Parathyroid adenoma (tissue), 2 donors: ENCODE measurements at regions not wholly inside any gene's neighbourhood (a gene's known extent, or its start where the extent isn't known, plus 50 kb on each side); places are given as distances from the start of the nearest gene placed in this dataset.

Experiments used
- H2AFZ ChIP-seq: fragments of 300-600 bp; sonication (generic); one replicate; pipeline ENCODE4 v1.7.0; 2017; ENCODE audit warnings: antibody characterized with exemption, mild to moderate bottlenecking
- H3K27ac ChIP-seq: fragments of 300-600 bp; sonication (generic); one replicate; pipeline ENCODE4 v1.7.0; 2017
- H3K27me3 ChIP-seq: fragments of 300-600 bp; sonication (generic); one replicate; pipeline ENCODE4 v1.7.0; 2017; ENCODE audit warnings: low read length; ENCODE audit not compliant: control insufficient read depth, insufficient read depth
- H3K36me3 ChIP-seq: fragments of 300-600 bp; sonication (generic); one replicate; pipeline ENCODE4 v1.7.0; 2017; ENCODE audit warnings: low read length; ENCODE audit not compliant: control insufficient read depth, insufficient read depth
- H3K4me1 ChIP-seq: fragments of 300-600 bp; sonication (generic); one replicate; pipeline ENCODE4 v1.7.0; 2017; ENCODE audit warnings: control low read depth
- H3K4me2 ChIP-seq: fragments of 300-600 bp; sonication (generic); one replicate; pipeline ENCODE4 v1.7.0; 2017; ENCODE audit warnings: low read length
- H3K4me3 ChIP-seq: fragments of 300-600 bp; sonication (generic); one replicate; pipeline ENCODE4 v1.7.0; 2017; ENCODE audit warnings: low read depth, low read length
- H3K79me2 ChIP-seq: fragments of 300-600 bp; sonication (generic); one replicate; pipeline ENCODE4 v1.7.0; 2017; ENCODE audit warnings: control low read depth
- H3K9ac ChIP-seq: fragments of 300-600 bp; sonication (generic); one replicate; pipeline ENCODE4 v1.7.0; 2017; ENCODE audit warnings: mild to moderate bottlenecking
- H3K9me3 ChIP-seq: fragments of 300-600 bp; sonication (generic); one replicate; pipeline ENCODE4 v1.7.0; 2017; ENCODE audit warnings: low read length; ENCODE audit not compliant: control insufficient read depth
- TF ChIP-seq, protein P1 (sequence below): fragments of 300-600 bp; sonication (generic); IDR thresholded peaks from one replicate; pipeline ENCODE4 v1.7.0; 2017; ENCODE audit warnings: antibody characterized with exemption, mild to moderate bottlenecking
- donor health status: primary hyperparathyroidism.

GRCh38 chr7:12947465-12947864 is 260.0 kb downstream of the ARL4A start:
- Histone ChIP-seq H3K4me1 (no peaks in the 10 kb centered on the region), H3K27me3 (no peaks in the 10 kb centered on the region), H2AFZ (no peak overlapping the region), H3K79me2 (no peaks in the 10 kb centered on the region), H3K4me2 (no peak overlapping the region), H3K9me3 (no peaks in the 10 kb centered on the region), H3K36me3 (no peaks in the 10 kb centered on the region), H3K27ac (no peak overlapping the region), H3K9ac (no peak overlapping the region), H3K4me3 (no peak overlapping the region)
- TF ChIP-seq, protein P1, sequence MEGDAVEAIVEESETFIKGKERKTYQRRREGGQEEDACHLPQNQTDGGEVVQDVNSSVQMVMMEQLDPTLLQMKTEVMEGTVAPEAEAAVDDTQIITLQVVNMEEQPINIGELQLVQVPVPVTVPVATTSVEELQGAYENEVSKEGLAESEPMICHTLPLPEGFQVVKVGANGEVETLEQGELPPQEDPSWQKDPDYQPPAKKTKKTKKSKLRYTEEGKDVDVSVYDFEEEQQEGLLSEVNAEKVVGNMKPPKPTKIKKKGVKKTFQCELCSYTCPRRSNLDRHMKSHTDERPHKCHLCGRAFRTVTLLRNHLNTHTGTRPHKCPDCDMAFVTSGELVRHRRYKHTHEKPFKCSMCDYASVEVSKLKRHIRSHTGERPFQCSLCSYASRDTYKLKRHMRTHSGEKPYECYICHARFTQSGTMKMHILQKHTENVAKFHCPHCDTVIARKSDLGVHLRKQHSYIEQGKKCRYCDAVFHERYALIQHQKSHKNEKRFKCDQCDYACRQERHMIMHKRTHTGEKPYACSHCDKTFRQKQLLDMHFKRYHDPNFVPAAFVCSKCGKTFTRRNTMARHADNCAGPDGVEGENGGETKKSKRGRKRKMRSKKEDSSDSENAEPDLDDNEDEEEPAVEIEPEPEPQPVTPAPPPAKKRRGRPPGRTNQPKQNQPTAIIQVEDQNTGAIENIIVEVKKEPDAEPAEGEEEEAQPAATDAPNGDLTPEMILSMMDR = no peak

DNA sequence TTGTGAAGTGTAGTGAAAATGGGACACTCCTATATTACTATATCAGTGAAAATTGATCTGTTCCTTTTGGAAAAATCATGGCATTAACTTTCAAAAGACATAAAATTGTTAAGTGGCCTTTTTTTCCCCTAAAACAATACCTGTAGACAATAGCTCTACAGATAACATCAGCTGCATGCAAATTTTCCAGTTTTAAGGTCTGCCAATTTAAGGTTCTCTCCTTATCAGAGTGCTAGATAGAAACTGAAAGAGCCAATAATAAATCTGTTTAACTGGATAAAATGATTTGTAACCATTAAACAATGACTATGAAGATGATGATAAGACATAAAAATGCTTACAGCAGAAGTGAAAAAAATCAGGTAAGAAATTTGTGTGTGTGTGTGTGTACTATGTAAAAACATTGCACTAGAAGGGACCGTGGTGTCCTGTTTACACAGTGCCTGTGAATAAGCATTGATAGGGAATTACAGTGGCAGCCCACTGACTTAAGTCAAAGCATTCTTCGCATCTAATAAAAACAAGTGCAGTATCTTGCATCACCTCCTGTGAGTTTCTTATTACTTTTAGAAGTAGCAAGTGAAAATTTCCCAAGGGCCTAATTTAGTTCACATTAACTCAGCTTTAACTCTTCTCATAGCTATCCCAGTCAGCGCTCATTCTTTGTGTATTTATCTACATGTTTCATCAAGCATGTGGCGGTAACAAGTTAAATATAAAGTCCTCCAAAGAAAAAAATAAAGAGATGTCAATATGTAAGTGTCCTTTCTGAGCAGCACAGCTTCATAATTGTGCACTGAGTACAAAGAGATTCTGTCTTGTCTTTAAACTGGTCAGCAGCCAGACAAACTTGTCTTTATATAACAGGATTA is 261.9 kb downstream of the ARL4A start:
- H3K4me1 ChIP-seq = no peaks in the 10 kb centered on the region
- H3K36me3 ChIP-seq = no peaks in the 10 kb centered on the region
- no peak overlapping the region for H3K4me3 ChIP-seq
- H3K27me3 ChIP-seq = no peaks in the 10 kb centered on the region
- H3K79me2 ChIP-seq = no peaks in the 10 kb centered on the region
- TF ChIP-seq, protein P1 = no peak
- no peak overlapping the region for H3K9ac ChIP-seq
- H2AFZ ChIP-seq = no peak overlapping the region
- H3K9me3 ChIP-seq = no peaks in the 10 kb centered on the region
- H3K27ac ChIP-seq = no peak overlapping the region
- H3K4me2 ChIP-seq = no peak overlapping the region

DNA sequence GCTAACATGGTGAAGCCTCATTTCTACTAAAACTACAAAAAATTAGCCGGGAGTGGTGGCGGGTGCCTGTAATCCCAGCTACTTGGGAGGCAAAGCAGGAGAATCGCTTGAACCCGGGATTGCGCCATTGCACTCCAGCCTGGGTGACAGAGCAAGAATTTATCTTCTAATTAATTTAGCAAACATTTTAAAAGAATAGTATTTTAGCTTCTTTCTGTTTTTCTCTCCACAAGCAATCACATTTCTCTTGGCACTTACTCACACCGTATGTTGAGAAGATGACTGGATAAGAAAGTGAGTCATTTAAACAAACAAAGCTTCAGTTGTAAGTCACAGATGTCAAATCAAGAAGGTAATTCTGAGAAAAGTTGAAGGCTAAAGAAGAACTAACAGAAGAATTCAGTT is 264.0 kb downstream of the ARL4A start:
- H3K9ac ChIP-seq = no peak overlapping the region
- no peaks in the 10 kb centered on the region for H3K36me3 ChIP-seq
- no peak overlapping the region for H2AFZ ChIP-seq
- no peak overlapping the region for H3K27ac ChIP-seq
- no peaks in the 10 kb centered on the region for H3K79me2 ChIP-seq
- TF ChIP-seq, protein P1 = no peak
- H3K4me3 ChIP-seq = no peak overlapping the region
- H3K4me1 ChIP-seq = no peaks in the 10 kb centered on the region
- no peaks in the 10 kb centered on the region for H3K27me3 ChIP-seq
- no peaks in the 10 kb centered on the region for H3K9me3 ChIP-seq
- no peak overlapping the region for H3K4me2 ChIP-seq

DNA sequence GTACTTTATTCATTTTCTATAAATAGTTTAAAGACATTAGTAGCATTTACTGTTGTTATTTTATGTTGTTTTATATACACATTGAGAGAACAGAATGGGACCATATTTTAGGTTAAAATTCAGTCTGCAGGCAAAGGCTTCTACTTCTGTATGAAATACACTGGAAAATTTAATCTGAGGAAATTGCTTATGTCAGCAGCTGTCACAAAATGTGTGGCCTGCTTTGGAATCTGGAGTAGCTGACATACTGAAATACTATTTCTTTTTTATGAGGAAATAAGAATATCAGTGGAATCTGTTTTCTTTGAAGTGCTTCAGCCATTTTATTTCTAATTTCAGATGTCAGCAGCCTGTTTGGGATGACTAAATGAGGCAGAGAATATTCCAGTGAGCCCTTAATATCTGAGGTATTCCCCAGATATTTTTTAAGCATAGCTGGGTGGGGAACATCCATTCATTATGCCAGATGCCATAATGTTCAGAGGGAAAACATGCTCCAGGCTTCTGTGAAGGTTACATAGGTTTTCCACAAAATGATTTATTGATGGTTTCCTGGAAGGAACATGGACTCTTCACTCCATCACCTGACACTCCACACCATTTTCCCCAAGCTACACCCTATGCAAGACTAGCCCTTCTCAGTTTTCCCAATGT is 267.1 kb downstream of the ARL4A start:
- Histone ChIP-seq H3K27me3 (no peaks in the 10 kb centered on the region), H3K4me2 (no peak overlapping the region), H3K27ac (no peak overlapping the region), H3K4me1 (no peaks in the 10 kb centered on the region), H3K9ac (no peak overlapping the region), H3K79me2 (no peaks in the 10 kb centered on the region), H3K9me3 (no peaks in the 10 kb centered on the region), H3K4me3 (no peak overlapping the region), H3K36me3 (no peaks in the 10 kb centered on the region), H2AFZ (no peak overlapping the region)
- TF ChIP-seq, protein P1 = no peak
